Cardiac muscle cell (in vitro differentiated cells and primary cell): ENCODE measurements at regions not wholly inside any gene's neighbourhood (a gene's known extent, or its start where the extent isn't known, plus 50 kb on each side); places are given as distances from the start of the nearest gene placed in this dataset.

ENCODE experiments used
- DNase-seq, 2 donors: peaks; one replicate each; pipeline versions ENCODE4 v3.0.0 to v3.0.0-alpha.2; 2010 to 2017; ENCODE audit warnings: low read depth in 1 of 2, low spot score in 1 of 2
- H3K27ac ChIP-seq: fragments of 200-600 bp; sonication (generic); 2 replicates; pipeline ENCODE4 v1.5.1; 2016
- H3K27me3 ChIP-seq: fragments of 200-600 bp; sonication (generic); 2 replicates; pipeline ENCODE4 v1.6.0; 2016; ENCODE audit warnings: control low read depth
- H3K36me3 ChIP-seq: fragments of 200-600 bp; sonication (generic); 2 replicates; pipeline ENCODE4 v1.5.1; 2016; ENCODE audit warnings: control low read depth
- H3K4me1 ChIP-seq: fragments of 200-600 bp; sonication (generic); 2 replicates; pipeline ENCODE4 v1.8.1; 2017; ENCODE audit warnings: low read depth, mild to moderate bottlenecking, mixed run types
- H3K4me3 ChIP-seq: fragments of 200-600 bp; sonication (generic); 2 replicates; pipeline ENCODE4 v1.5.1; 2016; ENCODE audit warnings: mild to moderate bottlenecking
- H3K9me3 ChIP-seq: fragments of 200-600 bp; sonication (generic); 2 replicates; pipeline ENCODE4 v1.5.1; 2017; ENCODE audit warnings: low read depth, mild to moderate bottlenecking, control low read depth
- TF ChIP-seq, protein P1 (sequence below): IDR thresholded peaks from 2 replicates; pipeline ENCODE4 v1.5.1; 2012; ENCODE audit warnings: low read depth, mild to moderate bottlenecking, low read length

DNA sequence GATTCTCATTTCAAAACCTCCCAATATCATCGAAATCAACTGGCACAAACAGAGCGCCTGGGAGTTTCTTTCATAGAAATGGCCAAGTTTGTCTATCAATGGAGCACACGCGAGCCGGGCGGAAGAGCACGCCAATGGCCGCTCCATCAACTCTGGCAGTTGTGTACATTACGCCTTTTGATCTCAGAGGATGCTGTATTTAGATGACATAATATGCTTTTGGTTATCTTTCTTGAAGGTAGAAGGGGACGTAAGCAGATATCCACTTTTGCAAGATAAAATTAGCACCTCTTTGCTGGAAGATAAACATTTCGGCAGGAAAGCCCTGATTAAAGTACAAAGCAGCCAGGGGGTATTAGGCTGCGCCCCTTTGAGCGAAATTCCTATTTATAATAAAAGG, 287.4 kb downstream of the IRF8 start:
- no peaks in the 10 kb centered on the region for H3K27me3 ChIP-seq
- TF ChIP-seq, protein P1, sequence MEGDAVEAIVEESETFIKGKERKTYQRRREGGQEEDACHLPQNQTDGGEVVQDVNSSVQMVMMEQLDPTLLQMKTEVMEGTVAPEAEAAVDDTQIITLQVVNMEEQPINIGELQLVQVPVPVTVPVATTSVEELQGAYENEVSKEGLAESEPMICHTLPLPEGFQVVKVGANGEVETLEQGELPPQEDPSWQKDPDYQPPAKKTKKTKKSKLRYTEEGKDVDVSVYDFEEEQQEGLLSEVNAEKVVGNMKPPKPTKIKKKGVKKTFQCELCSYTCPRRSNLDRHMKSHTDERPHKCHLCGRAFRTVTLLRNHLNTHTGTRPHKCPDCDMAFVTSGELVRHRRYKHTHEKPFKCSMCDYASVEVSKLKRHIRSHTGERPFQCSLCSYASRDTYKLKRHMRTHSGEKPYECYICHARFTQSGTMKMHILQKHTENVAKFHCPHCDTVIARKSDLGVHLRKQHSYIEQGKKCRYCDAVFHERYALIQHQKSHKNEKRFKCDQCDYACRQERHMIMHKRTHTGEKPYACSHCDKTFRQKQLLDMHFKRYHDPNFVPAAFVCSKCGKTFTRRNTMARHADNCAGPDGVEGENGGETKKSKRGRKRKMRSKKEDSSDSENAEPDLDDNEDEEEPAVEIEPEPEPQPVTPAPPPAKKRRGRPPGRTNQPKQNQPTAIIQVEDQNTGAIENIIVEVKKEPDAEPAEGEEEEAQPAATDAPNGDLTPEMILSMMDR, result no peak

DNA sequence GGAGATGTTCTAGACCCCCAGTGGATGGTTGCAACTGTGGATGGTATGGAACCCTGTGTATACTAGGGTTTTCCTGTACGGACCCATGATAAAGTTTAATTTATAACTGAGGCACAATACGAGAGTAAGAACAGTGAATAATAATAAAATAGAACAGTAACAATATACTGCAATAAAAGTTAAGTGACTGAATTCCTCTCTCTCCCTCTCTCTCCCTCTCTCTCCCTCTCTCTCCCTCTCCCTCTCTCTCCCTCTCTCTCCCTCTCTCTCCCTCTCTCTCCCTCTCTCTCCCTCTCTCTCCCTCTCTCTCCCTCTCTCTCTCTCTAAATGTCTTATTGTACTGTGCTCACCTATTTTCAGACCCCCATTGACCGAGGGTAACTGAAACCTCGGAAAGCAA, 291.0 kb downstream of the IRF8 start:
- DNase-seq, result no peak

More for the DNA sequence above, 287.4 kb downstream of the IRF8 start:
- Histone ChIP-seq H3K36me3 (no peaks in the 10 kb centered on the region), H3K9me3 (no peaks in the 10 kb centered on the region), H3K27ac (no peak overlapping the region), H3K4me3 (no peak overlapping the region), H3K4me1 (peaks cover 4% of the 10 kb centered on the region)
- DNase-seq, result no peak

DNA sequence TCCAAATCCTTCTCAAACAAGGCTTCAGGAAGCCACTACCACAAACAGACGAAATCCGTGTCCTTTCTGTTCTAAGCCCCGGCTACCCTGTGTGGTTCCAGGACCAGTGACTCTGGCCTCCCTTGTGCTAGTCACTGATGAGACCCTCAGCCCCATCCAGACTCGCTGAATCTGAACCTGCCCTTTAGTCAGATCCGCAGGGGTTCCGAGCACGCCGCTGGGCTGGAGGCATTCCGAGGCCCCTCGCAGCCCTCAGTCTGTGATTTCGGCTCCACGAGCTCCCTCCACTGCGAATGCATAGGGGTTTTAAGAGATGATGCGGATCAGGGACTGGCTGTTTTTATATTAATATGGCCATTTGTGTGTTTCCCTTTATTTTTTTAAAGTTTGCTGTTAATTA, 292.7 kb downstream of the IRF8 start:
- H3K4me1 ChIP-seq, result peaks cover 26% of the 10 kb centered on the region
- H3K27ac ChIP-seq, result no peak overlapping the region
- TF ChIP-seq, protein P1, result no peak
- no peak for DNase-seq
- no peaks in the 10 kb centered on the region for H3K27me3 ChIP-seq
- H3K9me3 ChIP-seq, result no peaks in the 10 kb centered on the region
- H3K4me3 ChIP-seq, result no peak overlapping the region
- no peaks in the 10 kb centered on the region for H3K36me3 ChIP-seq

More for the DNA sequence above, 291.0 kb downstream of the IRF8 start:
- TF ChIP-seq, protein P1, result no peak
- H3K27ac ChIP-seq, result no peak overlapping the region
- H3K4me3 ChIP-seq, result no peak overlapping the region
- no peaks in the 10 kb centered on the region for H3K36me3 ChIP-seq
- no peaks in the 10 kb centered on the region for H3K27me3 ChIP-seq
- H3K9me3 ChIP-seq, result no peaks in the 10 kb centered on the region
- peaks cover 11% of the 10 kb centered on the region for H3K4me1 ChIP-seq

DNA sequence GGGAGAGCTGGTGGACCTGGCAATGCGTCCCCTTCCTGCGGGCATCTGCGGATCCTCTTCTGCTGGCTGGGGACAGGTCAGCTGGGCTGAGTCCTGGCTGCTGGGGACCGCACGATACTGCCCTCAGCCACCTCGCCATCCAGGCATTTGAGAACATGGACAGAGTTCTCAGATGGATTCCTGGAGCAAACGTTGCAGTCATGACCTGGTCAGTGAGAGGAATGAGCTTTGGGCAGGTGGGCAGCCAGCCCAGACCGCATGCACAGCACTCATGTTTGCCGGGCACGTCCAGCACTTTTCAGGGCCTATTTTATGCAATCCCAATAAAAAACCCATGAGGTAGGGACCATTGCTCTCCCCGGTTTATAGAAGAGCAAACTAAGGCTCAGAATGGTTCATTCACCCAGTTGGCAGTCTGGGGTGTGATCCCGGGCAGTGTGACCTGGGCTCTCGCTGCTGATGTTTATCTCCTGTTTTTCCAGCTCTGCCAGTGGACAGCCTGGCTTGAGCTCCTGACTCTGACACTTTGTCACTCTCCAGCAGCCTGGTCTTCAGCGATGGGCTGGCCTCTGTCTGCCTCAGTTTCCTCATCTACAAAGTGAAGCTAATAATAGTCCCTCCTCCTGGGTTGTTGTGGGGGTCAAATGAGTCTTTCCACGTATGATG, 294.7 kb downstream of the IRF8 start:
- H3K9me3 ChIP-seq, result no peaks in the 10 kb centered on the region
- no peak overlapping the region for H3K4me3 ChIP-seq
- H3K27ac ChIP-seq, result no peak overlapping the region
- H3K4me1 ChIP-seq, result peaks cover 38% of the 10 kb centered on the region
- no peaks in the 10 kb centered on the region for H3K27me3 ChIP-seq
- H3K36me3 ChIP-seq, result no peaks in the 10 kb centered on the region
- TF ChIP-seq, protein P1, result no peak
- no peak for DNase-seq

- Histone ChIP-seq H3K27me3 (no peaks in the 10 kb centered on the region), H3K4me3 (no peak overlapping the region), H3K27ac (peak overlapping the region; percentile 91), H3K4me1 (peaks cover 56% of the 10 kb centered on the region), H3K36me3 (no peaks in the 10 kb centered on the region), H3K9me3 (no peaks in the 10 kb centered on the region)
- TF ChIP-seq, protein P1, result no peak
- peak; percentile 35 to 95 for DNase-seq
Measured at GRCh38 chr16:86195863-86196630, 297.1 kb downstream of the IRF8 start.
